ES-I3 (cell line): ENCODE measurements at regions not wholly inside any gene's neighbourhood (a gene's known extent, or its start where the extent isn't known, plus 50 kb on each side); places are given as distances from the start of the nearest gene placed in this dataset.

Experiments used
- H3K36me3 ChIP-seq: 2 replicates; pipeline ENCODE4 v1.6.1; 2013; ENCODE audit warnings: mild to moderate bottlenecking, low read length, control low read depth, moderate library complexity; ENCODE audit not compliant: insufficient read depth
- H3K4me1 ChIP-seq: 2 replicates; pipeline ENCODE4 v1.6.1; 2013; ENCODE audit warnings: mild to moderate bottlenecking, control low read depth, low read length; ENCODE audit not compliant: insufficient read depth
- H3K9ac ChIP-seq: 2 replicates; pipeline ENCODE4 v1.6.1; 2013; ENCODE audit warnings: low read depth, mild to moderate bottlenecking, low read length, moderate library complexity
- H3K9me3 ChIP-seq: 2 replicates; pipeline ENCODE4 v1.6.1; 2013; ENCODE audit warnings: mild to moderate bottlenecking, low read length, moderate library complexity; ENCODE audit not compliant: control insufficient read depth, insufficient read depth

DNA sequence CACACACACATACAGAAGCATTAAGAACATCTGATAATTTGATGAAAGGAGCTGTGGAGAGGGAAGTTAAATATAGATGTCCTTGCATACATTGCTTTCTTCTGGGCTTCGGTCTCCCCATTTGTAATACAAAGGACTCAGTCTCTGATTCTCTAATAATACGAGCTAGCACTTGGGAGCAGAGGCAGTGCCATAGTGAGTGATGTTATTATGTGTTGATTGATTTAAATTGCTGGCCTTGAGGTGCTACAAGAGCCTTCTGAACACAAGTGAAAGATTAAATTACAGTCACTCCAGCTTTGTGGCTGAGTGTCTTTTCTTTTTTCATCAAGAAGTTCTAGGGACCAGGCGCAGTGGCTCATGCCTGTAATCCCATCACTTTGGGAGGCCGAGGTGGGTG is 61.5 kb upstream of the HMGXB4 start:
- H3K4me1 ChIP-seq = no peaks in the 10 kb centered on the region
- no peaks in the 10 kb centered on the region for H3K36me3 ChIP-seq
- H3K9ac ChIP-seq = no peak overlapping the region
- no peaks in the 10 kb centered on the region for H3K9me3 ChIP-seq

DNA sequence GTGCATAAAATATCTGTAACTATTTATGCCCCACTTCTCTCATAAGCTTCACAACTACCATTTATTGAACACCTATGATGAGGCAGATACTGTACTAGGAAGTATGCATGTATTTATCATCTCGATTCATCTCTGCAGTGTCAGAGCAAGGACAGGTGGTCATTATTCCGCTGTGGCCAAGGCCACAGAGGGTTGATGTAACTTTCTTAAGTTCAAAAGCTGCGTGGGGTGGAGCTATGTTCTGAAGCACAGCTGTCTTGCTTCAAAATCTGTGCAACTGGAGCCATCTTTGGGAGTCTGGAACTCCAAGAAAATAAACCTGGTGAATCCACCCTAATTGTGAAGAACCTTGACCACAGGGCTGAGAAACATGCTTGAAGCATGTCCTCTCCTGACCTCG is 60.2 kb upstream of the HMGXB4 start:
- no peaks in the 10 kb centered on the region for H3K36me3 ChIP-seq

DNA sequence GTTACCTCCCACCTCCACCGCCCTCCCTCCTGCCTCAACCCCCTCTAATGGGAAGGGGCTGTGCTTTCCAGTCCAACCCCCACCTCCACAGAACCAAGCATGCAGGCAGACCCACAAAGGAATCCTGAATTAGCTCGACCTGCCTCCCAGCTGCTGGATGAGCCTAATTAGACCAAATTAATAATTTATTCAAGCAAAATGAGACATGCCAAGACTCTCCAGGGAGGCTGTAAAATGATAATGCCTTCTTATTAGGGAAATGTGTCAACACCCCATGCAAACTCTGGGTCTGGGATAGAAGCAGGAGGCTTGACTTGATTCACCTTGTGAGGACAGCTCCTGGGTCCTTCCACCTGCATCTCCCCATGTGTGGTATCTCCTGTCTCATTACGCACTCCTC is 59.4 kb upstream of the HMGXB4 start:
- H3K9me3 ChIP-seq = no peaks in the 10 kb centered on the region
- no peaks in the 10 kb centered on the region for H3K4me1 ChIP-seq
- H3K9ac ChIP-seq = no peak overlapping the region
- H3K36me3 ChIP-seq = no peaks in the 10 kb centered on the region

More for the DNA sequence above, 60.2 kb upstream of the HMGXB4 start:
- no peaks in the 10 kb centered on the region for H3K9me3 ChIP-seq
- no peak overlapping the region for H3K9ac ChIP-seq
- no peaks in the 10 kb centered on the region for H3K4me1 ChIP-seq

DNA sequence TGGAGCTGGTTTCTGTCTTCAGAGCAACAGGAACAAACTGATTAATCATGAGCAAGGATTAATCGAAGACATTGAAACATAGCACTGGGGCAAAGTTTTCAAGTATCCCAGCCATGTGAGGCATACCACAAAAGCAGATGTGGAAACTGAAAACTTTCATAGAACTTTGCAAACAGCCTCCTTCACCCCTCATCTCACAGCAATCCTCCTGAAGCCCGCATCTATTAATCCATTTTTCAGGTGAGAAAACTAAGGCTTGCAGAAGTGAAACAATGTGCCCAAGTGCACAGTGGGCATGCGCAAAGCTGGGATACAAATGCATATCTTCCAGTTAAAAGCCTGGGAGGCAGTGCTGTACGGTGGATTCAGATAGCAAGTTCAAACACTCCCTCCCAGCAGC is 58.6 kb upstream of the HMGXB4 start:
- H3K36me3 ChIP-seq = no peaks in the 10 kb centered on the region
- H3K9ac ChIP-seq = no peak overlapping the region
- no peaks in the 10 kb centered on the region for H3K9me3 ChIP-seq
- no peaks in the 10 kb centered on the region for H3K4me1 ChIP-seq

GRCh38 chr22:35202376-35202775 is 54.9 kb upstream of the HMGXB4 start:
- H3K9me3 ChIP-seq = no peaks in the 10 kb centered on the region
- H3K36me3 ChIP-seq = no peaks in the 10 kb centered on the region
- no peak overlapping the region for H3K9ac ChIP-seq
- peaks cover 6% of the 10 kb centered on the region; the same call in 1 of the 2 replicates for H3K4me1 ChIP-seq

DNA sequence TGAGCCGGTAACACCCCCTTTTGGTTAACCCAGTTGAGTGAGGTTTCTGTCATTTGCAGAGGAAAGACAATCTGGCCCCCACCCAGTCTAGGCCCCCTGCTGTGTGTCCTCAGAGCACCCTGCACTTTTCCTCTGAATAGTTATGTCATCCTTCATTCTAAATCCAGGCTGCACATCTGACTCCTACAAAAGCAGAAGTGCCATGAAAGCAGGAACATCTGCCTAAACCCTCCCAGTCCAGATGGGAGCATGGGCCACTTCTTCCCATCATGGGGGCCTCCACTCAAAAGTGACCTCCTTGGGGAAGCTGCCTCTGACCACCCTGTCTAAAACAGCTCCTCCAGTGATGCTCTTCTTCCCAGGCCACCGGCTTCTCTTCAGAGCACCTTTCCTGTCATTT is 53.7 kb upstream of the HMGXB4 start:
- Histone ChIP-seq H3K9me3 (no peaks in the 10 kb centered on the region), H3K4me1 (peaks cover 6% of the 10 kb centered on the region; the same call in 1 of the 2 replicates), H3K9ac (no peak overlapping the region), H3K36me3 (no peaks in the 10 kb centered on the region)

DNA sequence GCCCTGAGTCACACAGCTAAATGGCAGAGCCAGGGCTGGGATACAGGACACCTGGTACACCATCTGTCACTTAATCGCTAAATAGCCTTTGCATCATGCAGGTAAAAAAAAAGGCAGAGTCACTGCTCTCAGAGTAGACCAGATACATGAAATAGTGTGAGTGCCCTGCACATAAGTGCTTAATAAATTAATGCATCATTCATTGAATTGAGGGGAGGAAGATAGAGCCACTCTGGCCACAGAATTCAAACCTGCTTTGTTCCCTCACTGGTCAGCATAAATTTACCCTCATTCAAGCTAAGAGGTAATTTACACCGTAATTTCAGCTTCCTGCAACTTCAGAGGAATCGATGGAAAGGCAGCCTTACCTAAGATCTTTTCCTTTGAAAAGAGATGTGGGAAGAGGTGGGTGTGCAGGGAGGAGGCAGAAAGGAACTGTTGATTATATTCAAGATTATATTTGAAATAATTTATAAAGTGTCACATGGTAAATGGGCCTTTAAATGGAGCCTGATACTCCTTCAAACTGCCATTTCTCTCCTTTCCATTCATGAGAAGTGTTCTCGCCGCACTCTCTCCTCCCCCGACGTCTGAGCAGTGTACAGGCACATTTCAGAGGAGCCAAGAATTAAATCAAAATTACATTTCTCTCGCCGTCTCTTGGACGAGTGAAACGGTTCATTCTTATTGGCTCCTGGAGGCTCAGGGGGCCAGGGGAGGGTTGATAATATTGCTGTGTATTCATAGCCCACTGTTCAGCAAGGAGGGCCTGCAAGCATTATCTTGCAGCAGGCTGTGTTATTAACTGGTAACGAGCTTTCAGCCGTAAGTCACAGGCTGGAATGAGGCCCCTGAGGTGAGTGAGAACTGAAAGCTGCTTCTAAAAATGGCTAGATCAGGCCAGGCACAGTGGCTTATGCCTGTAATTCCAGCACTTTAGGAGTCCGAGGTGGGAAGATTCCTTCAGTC is 52.2 kb upstream of the HMGXB4 start:
- Histone ChIP-seq H3K36me3 (no peaks in the 10 kb centered on the region), H3K4me1 (peaks cover 6% of the 10 kb centered on the region; the same call in 1 of the 2 replicates), H3K9me3 (no peaks in the 10 kb centered on the region), H3K9ac (no peak overlapping the region)

GRCh38 chr22:35205961-35206360 is 51.3 kb upstream of the HMGXB4 start:
- H3K9me3 ChIP-seq = no peaks in the 10 kb centered on the region
- no peaks in the 10 kb centered on the region for H3K36me3 ChIP-seq
- H3K4me1 ChIP-seq = peaks cover 6% of the 10 kb centered on the region; the same call in 1 of the 2 replicates
- H3K9ac ChIP-seq = no peak overlapping the region

DNA sequence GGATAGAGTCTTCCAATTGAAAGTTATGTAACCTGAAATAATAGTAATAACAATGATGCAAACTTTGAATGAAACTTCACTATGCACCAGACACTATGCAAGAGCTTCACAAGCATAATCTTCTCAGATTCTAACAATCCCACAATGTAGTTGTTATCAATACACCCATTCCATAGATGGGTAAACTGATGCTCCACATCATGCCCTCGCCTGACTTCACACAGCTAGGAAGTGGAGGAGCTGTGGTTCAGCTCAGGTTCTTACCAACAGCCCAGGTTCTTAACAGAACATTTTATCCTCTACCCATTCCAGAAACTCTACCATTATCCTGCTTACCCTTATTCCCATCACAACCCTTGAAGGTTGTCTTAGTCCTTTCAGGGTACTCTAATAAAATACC is 50.4 kb upstream of the HMGXB4 start:
- H3K36me3 ChIP-seq = no peaks in the 10 kb centered on the region
- H3K4me1 ChIP-seq = peaks cover 6% of the 10 kb centered on the region; the same call in 1 of the 2 replicates
- no peaks in the 10 kb centered on the region for H3K9me3 ChIP-seq
- no peak overlapping the region for H3K9ac ChIP-seq
